Activated CD4-positive, alpha-beta T cell treated with anti-CD3 and anti-CD28 coated beads, Interleukin-2, amount 10 ng/mL, durations not matched to agents 7 days and 5 days (primary cell): ENCODE measurements at regions not wholly inside any gene's neighbourhood (a gene's known extent, or its start where the extent isn't known, plus 50 kb on each side); places are given as distances from the start of the nearest gene placed in this dataset. TPM values are rescaled to one million over a fixed set of nuclear protein-coding genes. Genes with fewer than 3 reads are reported as not detected.

Experiments
- CTCF ChIA-PET: fragments of 350-600 bp; sonication (Branson Sonifier 250); formaldehyde crosslinking; loops from one replicate; lab custom pipeline; 2021; ENCODE audit warnings: antibody characterized with exemption; lab: Charles Lee
- POLR2A ChIA-PET: fragments of 350-600 bp; sonication (Branson Sonifier 250); formaldehyde crosslinking; loops from one replicate; lab custom pipeline; 2021; ENCODE audit warnings: antibody characterized with exemption; lab: Charles Lee
- DNase-seq: peaks from one replicate; pipeline ENCODE4 v3.0.0-alpha.2; 2020
- H3K27ac Mint-ChIP-seq: one replicate; pipeline ENCODE4 v1.8.0; 2021; ENCODE audit warnings: mild to moderate bottlenecking, moderate library complexity, mixed read lengths
- H3K27me3 Mint-ChIP-seq: one replicate; pipeline ENCODE4 v1.8.0; 2021; ENCODE audit warnings: mixed read lengths
- H3K36me3 Mint-ChIP-seq: one replicate; pipeline ENCODE4 v1.8.0; 2021; ENCODE audit warnings: low read depth, mixed read lengths
- H3K4me1 Mint-ChIP-seq: one replicate; pipeline ENCODE4 v1.8.0; 2021; ENCODE audit warnings: mixed read lengths
- H3K4me3 Mint-ChIP-seq: one replicate; pipeline ENCODE4 v1.8.0; 2021; ENCODE audit warnings: mild to moderate bottlenecking, moderate library complexity, mixed read lengths
- H3K9me3 Mint-ChIP-seq: one replicate; pipeline ENCODE4 v1.8.0; 2021; ENCODE audit warnings: mixed read lengths
- microRNA-seq: library from miRNA; unstranded; fragments of <30 nt; microRNA quantifications from one replicate; pipeline ENCODE4 v1.2.0, GENCODE V29; 2021; ENCODE audit warnings: borderline microRNAs expressed, borderline replicate concordance

- peaks cover 22% of the 10 kb centered on the region for H3K27me3 Mint-ChIP-seq
- no peaks in the 10 kb centered on the region for H3K4me1 Mint-ChIP-seq
- H3K27ac Mint-ChIP-seq, result no peak overlapping the region
- H3K36me3 Mint-ChIP-seq, result no peaks in the 10 kb centered on the region
- no peak overlapping the region for H3K4me3 Mint-ChIP-seq
- ChIA-PET POLR2A (no interaction called here), CTCF (interaction anchor here (1.0 kb wide), 1 partner anchor 12 kb away, joined by 3 read pairs; no protein-coding TSS in a partner anchor)
- no peaks in the 10 kb centered on the region for H3K9me3 Mint-ChIP-seq
- DNase-seq, result no peak
These were observed 71.1 kb upstream of the UMPS start for GRCh38 chr3:124659175-124659574.

- no peak overlapping the region for H3K4me3 Mint-ChIP-seq
- H3K36me3 Mint-ChIP-seq, result no peaks in the 10 kb centered on the region
- no peak for DNase-seq
- no peaks in the 10 kb centered on the region for H3K4me1 Mint-ChIP-seq
- peaks cover 16% of the 10 kb centered on the region for H3K27me3 Mint-ChIP-seq
- ChIA-PET POLR2A (no interaction called here), CTCF (interaction anchor here (1.1 kb wide), 1 partner anchor 28 kb away, joined by 3 read pairs; no protein-coding TSS in a partner anchor)
- H3K27ac Mint-ChIP-seq, result no peak overlapping the region
- H3K9me3 Mint-ChIP-seq, result no peaks in the 10 kb centered on the region
These were observed 69.7 kb upstream of the UMPS start for GRCh38 chr3:124660599-124660998.

GRCh38 chr3:124663690-124664089, 66.6 kb upstream of the UMPS start:
- H3K4me1 Mint-ChIP-seq, result peaks cover 12% of the 10 kb centered on the region
- H3K4me3 Mint-ChIP-seq, result no peak overlapping the region
- H3K27ac Mint-ChIP-seq, result no peak overlapping the region
- H3K27me3 Mint-ChIP-seq, result peaks cover 20% of the 10 kb centered on the region
- CTCF ChIA-PET, result interaction anchor here (0.6 kb wide), 1 partner anchor 39 kb away, joined by 3 read pairs; no protein-coding TSS in a partner anchor
- H3K36me3 Mint-ChIP-seq, result no peaks in the 10 kb centered on the region
- DNase-seq, result no peak
- no peaks in the 10 kb centered on the region for H3K9me3 Mint-ChIP-seq
- POLR2A ChIA-PET, result no interaction called here

GRCh38 chr3:124664804-124665203, 65.4 kb upstream of the UMPS start:
- no peak overlapping the region for H3K27ac Mint-ChIP-seq
- peaks cover 20% of the 10 kb centered on the region for H3K27me3 Mint-ChIP-seq
- H3K36me3 Mint-ChIP-seq, result no peaks in the 10 kb centered on the region
- H3K4me3 Mint-ChIP-seq, result no peak overlapping the region
- POLR2A ChIA-PET, result no interaction called here
- no peak for DNase-seq
- no peaks in the 10 kb centered on the region for H3K9me3 Mint-ChIP-seq
- CTCF ChIA-PET, result interaction anchor here (1.0 kb wide), 1 partner anchor 45 kb away, joined by 3 read pairs; no protein-coding TSS in a partner anchor
- H3K4me1 Mint-ChIP-seq, result peaks cover 12% of the 10 kb centered on the region

- Mint-ChIP-seq H3K27ac (no peak overlapping the region), H3K27me3 (peaks cover 17% of the 10 kb centered on the region)
These were observed 64.2 kb upstream of the UMPS start for GRCh38 chr3:124666067-124666466.

GRCh38 chr3:124669470-124669869, 60.8 kb upstream of the UMPS start:
- Mint-ChIP-seq H3K4me1 (peaks cover 25% of the 10 kb centered on the region), H3K36me3 (peaks cover 7% of the 10 kb centered on the region), H3K27me3 (peaks cover 4% of the 10 kb centered on the region), H3K4me3 (no peak overlapping the region), H3K27ac (no peak overlapping the region), H3K9me3 (peaks cover 10% of the 10 kb centered on the region)
- CTCF ChIA-PET, result interaction anchor here (1.1 kb wide), 1 partner anchor 92 kb away, joined by 3 read pairs; no protein-coding TSS in a partner anchor
- no peak for DNase-seq
- POLR2A ChIA-PET, result no interaction called here

More at GRCh38 chr3:124666067-124666466, 64.2 kb upstream of the UMPS start:
- CTCF ChIA-PET, result interaction anchor here (1.4 kb wide), 1 partner anchor 17 kb away, joined by 3 read pairs; no protein-coding TSS in a partner anchor
- Mint-ChIP-seq H3K36me3 (peaks cover 5% of the 10 kb centered on the region), H3K4me3 (no peak overlapping the region), H3K4me1 (peaks cover 17% of the 10 kb centered on the region), H3K9me3 (peaks cover 5% of the 10 kb centered on the region)
- DNase-seq, result no peak
- POLR2A ChIA-PET, result no interaction called here

GRCh38 chr3:124671106-124671505, 59.1 kb upstream of the UMPS start:
- Mint-ChIP-seq H3K36me3 (peaks cover 7% of the 10 kb centered on the region), H3K27ac (peak overlapping the region; percentile 67), H3K4me3 (no peak overlapping the region), H3K9me3 (peaks cover 10% of the 10 kb centered on the region), H3K4me1 (peaks cover 25% of the 10 kb centered on the region), H3K27me3 (peaks cover 4% of the 10 kb centered on the region)
- DNase-seq, result no peak
- ChIA-PET CTCF (interaction anchor here (0.9 to 1.6 kb wide), 4 partner anchors 13 to 101 kb away, joined by 3 to 4 read pairs (median 3); no protein-coding TSS in a partner anchor), POLR2A (no interaction called here)

GRCh38 chr3:124674336-124674735, 55.9 kb upstream of the UMPS start:
- Mint-ChIP-seq H3K4me3 (no peak overlapping the region), H3K9me3 (peaks cover 10% of the 10 kb centered on the region), H3K4me1 (peaks cover 13% of the 10 kb centered on the region), H3K27ac (no peak overlapping the region), H3K27me3 (peaks cover 6% of the 10 kb centered on the region), H3K36me3 (peaks cover 7% of the 10 kb centered on the region)
- POLR2A ChIA-PET, result no interaction called here
- DNase-seq, result no peak
- CTCF ChIA-PET, result no interaction called here

GRCh38 chr3:124676236-124676635, 54.0 kb upstream of the UMPS start:
- ChIA-PET POLR2A (no interaction called here), CTCF (interaction anchor here (0.6 kb wide), 1 partner anchor 84 kb away, joined by 3 read pairs; no protein-coding TSS in a partner anchor)
- peaks cover 8% of the 10 kb centered on the region for H3K27me3 Mint-ChIP-seq
- H3K9me3 Mint-ChIP-seq, result peaks cover 4% of the 10 kb centered on the region
- peaks cover under 1% of the 10 kb centered on the region for H3K36me3 Mint-ChIP-seq
- no peak for DNase-seq
- H3K27ac Mint-ChIP-seq, result no peak overlapping the region
- peaks cover 6% of the 10 kb centered on the region for H3K4me1 Mint-ChIP-seq
- H3K4me3 Mint-ChIP-seq, result no peak overlapping the region

- ChIA-PET CTCF (no interaction called here), POLR2A (no interaction called here)
- no peak overlapping the region for H3K4me3 Mint-ChIP-seq
- no peaks in the 10 kb centered on the region for H3K9me3 Mint-ChIP-seq
- DNase-seq, result no peak
- peaks cover 11% of the 10 kb centered on the region for H3K27me3 Mint-ChIP-seq
- H3K27ac Mint-ChIP-seq, result no peak overlapping the region
- H3K36me3 Mint-ChIP-seq, result no peaks in the 10 kb centered on the region
- H3K4me1 Mint-ChIP-seq, result no peaks in the 10 kb centered on the region
These were observed 51.1 kb upstream of the UMPS start for GRCh38 chr3:124679048-124679638.

Small RNA genes in the stretch of these regions (microRNA-seq; reads per million reads assigned to microRNA genes)
- not detected for gene MIR5002
- gene MIR6083, result not detected
